ENCODE measurements at regions not wholly inside any gene's neighbourhood (a gene's known extent, or its start where the extent isn't known, plus 50 kb on each side); places are given as distances from the start of the nearest gene placed in this dataset.

GRCh38 chr13:104318121-104318520 is 1251.9 kb upstream of the SLC10A2 start:
- peak; percentile 9 for DNase-seq (ENCODE audit: low spot score)

GRCh38 chr13:104315606-104316005 is 1249.4 kb upstream of the SLC10A2 start:
- DNase-seq (ENCODE audit: low spot score): no peak

GRCh38 chr13:104314926-104315535 is 1248.8 kb upstream of the SLC10A2 start:
- no peak for DNase-seq (ENCODE audit: low spot score)

- DNase-seq (ENCODE audit: low spot score): no peak
Measured at GRCh38 chr13:104314321-104314720, 1248.1 kb upstream of the SLC10A2 start.

GRCh38 chr13:104310861-104311260 is 1244.6 kb upstream of the SLC10A2 start:
- no peak for DNase-seq (ENCODE audit: low spot score)

DNA sequence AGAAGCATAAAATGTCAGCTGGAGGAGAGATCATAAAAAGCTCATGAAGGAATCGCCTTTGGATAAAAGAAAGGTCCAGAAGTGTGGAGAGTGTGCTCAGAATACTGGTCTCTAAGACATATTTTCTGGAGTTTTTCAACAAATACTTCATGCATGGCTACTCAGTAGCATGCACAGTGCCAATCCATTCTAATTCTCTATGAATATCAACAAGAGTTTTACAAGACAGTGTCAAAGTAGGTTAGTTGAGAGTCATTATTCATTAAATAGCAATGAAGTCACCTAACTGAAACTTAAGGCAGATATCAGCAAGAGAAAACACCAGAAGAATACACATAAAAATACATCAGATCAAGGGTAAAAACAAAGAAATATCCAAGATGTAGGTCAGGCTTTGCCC is 1243.2 kb upstream of the SLC10A2 start:
- no peak for DNase-seq (ENCODE audit: low spot score)

- DNase-seq (ENCODE audit: low spot score): no peak
Measured at GRCh38 chr13:104301171-104301975, 1235.2 kb upstream of the SLC10A2 start.

- DNase-seq (ENCODE audit: low spot score): no peak
Measured at GRCh38 chr13:104297075-104297474, 1230.9 kb upstream of the SLC10A2 start.

GRCh38 chr13:104296286-104296685 is 1230.1 kb upstream of the SLC10A2 start:
- DNase-seq (ENCODE audit: low spot score): no peak

GRCh38 chr13:104295537-104295936 is 1229.3 kb upstream of the SLC10A2 start:
- no peak for DNase-seq (ENCODE audit: low spot score)

GRCh38 chr13:104289400-104289799 is 1223.2 kb upstream of the SLC10A2 start:
- no peak for DNase-seq (ENCODE audit: low spot score)

DNA sequence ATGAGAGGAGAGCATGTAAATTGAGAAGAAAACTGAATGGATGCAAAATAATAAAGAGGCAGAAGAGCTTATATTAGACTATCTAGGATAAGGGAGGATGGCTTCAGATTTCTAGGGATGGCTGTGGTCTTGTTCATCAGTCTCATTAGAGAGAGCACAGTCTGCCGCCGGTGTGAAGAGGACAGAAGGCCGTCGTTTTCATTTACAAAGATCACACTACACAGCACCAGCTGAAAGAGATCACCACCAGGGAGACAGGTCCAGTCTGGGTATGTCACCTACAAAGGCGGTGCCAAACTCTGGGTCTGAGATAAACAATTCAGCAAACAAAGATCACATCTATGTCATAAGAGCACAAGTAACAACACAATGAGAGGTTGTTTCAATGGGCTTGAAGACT is 1222.3 kb upstream of the SLC10A2 start:
- no peak for DNase-seq (ENCODE audit: low spot score)

DNA sequence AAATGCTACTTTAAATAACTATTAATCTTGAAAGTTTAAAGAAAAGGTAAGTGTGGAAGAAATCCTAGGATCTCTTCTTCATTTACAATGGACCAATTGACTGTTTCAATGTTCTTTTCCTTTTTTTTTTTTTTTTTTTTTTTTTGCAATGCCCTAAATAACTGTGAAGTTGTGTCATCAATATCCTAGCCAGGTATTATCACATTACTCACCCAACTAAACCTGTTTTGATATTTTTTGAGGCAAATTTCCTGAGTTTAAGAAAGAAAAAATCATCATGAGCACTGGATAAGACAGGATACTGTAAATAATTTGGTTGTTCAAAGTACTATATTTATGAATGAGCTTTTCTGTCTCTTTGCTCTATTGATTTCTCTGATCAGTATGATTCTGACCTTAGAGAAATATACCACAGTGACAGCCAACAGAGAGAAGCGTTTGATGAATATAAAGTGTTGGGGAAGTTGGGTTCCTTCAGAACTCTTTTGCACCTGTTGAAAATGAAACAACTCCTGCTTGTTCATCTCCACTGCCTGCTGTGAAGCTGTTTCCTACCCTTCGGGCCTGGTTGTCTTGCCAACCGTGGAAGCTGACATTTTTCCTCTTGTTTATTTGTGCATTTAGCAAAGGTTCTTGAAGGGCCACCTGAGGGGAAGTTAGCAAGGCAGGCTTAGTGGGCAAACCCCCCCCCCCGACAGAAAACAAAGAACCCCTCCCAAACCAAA is 1220.5 kb upstream of the SLC10A2 start:
- DNase-seq (ENCODE audit: low spot score): no peak

DNA sequence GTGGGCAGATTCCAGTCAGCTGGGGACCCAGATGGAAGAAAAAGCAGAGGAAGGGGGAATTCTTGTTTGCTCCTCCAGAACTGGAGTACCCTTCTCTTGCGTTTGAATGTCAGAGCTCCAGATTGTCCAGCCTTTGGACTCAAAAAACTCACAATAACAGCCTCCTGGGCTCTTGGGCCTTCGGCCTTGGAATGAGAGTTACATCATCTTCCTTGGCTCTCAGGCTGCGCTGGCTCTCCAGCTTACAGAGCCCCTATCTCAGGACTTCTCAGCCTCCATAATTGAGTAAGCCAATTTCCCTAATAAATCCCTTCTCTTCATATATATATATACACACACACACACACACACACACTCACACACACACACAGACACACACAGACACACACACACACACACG is 1215.7 kb upstream of the SLC10A2 start:
- DNase-seq (ENCODE audit: low spot score): no peak

- no peak for DNase-seq (ENCODE audit: low spot score)
Measured at GRCh38 chr13:104270731-104271130, 1204.5 kb upstream of the SLC10A2 start.

DNA sequence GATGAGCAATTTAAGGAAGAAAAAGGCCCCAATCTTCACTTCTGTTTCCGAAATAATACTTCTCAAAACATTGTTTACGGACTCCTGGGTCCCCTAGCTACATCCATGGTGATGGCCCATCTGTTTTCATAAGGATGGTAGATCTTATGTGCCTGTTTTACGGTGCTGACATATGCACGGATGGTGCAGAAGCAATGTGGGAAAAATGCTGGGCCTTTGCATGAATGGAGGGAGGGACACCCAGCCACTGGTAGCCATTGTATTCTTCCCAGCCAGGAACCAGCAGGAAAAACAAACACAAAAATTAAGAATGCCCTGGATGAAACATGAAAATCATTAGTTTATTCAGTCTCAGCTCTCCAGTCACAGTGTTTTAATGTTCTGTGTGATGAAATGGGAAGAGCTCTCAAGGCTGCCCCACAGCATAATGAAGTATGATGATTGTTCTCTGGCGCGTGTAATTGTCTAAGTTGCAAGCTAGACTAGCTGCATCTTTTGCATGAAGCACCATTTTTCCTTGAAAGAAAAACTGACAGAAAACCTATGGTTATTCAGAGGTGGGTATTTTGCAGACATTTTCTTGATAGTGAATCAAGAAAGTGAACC is 1201.1 kb upstream of the SLC10A2 start:
- no peak for DNase-seq (ENCODE audit: low spot score)

GRCh38 chr13:104256701-104257100 is 1190.5 kb upstream of the SLC10A2 start:
- DNase-seq (ENCODE audit: low spot score): no peak

GRCh38 chr13:104253063-104253680 is 1187.0 kb upstream of the SLC10A2 start:
- DNase-seq (ENCODE audit: low spot score): no peak

- DNase-seq (ENCODE audit: low spot score): no peak
Measured at GRCh38 chr13:104251931-104252330, 1185.7 kb upstream of the SLC10A2 start.

DNA sequence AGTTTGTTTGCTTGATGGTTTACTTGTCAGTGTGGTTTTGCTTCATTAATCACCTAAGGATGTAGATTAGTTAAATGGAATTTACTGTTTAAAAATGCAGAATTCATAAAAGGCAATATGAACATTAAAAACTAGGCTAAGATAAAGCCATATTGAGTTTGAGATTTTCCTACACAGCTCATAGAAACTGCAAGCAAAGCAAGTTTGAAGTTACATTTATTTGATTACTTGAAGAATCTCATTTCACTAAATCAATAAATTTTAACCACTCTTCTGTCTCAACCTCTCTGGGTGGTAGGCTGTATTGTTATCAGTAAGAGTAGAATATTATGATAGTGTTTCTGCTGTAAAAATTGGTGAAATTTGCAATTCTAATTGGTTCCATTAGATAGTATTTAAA is 1180.7 kb upstream of the SLC10A2 start:
- no peak for DNase-seq (ENCODE audit: low spot score)

GRCh38 chr13:104206450-104207044 is 1140.3 kb upstream of the SLC10A2 start:
- no peak for DNase-seq (ENCODE audit: low spot score)

DNA sequence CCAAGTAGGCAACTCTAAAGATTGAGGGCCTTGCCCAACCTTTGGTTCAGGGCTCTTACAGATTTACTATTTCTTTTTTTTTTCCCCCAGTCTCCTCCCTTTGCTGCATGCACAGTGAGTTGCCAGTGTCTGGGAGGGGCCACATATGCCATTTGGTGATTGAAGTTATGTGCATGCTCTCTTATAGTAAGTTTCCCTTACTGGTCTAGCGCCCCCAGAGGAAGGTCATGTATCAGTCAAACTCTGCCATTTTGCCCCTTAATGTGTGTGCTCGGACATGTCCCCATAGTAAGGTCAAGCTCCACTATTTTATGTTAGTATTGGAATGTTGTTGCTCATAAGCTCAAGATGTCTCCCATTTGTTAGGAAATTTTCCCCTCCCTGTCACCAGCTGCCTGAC is 1138.0 kb upstream of the SLC10A2 start:
- DNase-seq (ENCODE audit: low spot score): no peak

Measured in SW480 (cell line).